Neutrophil (primary cell): ENCODE measurements at regions not wholly inside any gene's neighbourhood (a gene's known extent, or its start where the extent isn't known, plus 50 kb on each side); places are given as distances from the start of the nearest gene placed in this dataset.

Source experiments
- H3K27ac ChIP-seq: fragments of 200-600 bp; sonication (generic); 2 replicates; pipeline ENCODE4 v1.5.1; 2016; ENCODE audit warnings: mild to moderate bottlenecking, moderate library complexity
- H3K27me3 ChIP-seq: fragments of 200-600 bp; sonication (generic); 2 replicates; pipeline ENCODE4 v1.6.0; 2016; ENCODE audit warnings: mild to moderate bottlenecking
- H3K36me3 ChIP-seq: fragments of 200-600 bp; sonication (generic); 2 replicates; pipeline ENCODE4 v1.5.1; 2017
- H3K4me1 ChIP-seq, 2 experiments: fragments of 200-600 bp in 1 of 2; sonication (generic) in 1 of 2; 1 replicate in 1 of 2; 2 replicates in 1 of 2; pipeline versions ENCODE4 v1.5.1 to v1.6.1; 2013 to 2016; ENCODE audit warnings: low read depth in 1 of 2, low read length in 1 of 2, mild to moderate bottlenecking in 1 of 2, moderate library complexity in 1 of 2; ENCODE audit not compliant: control insufficient read depth in 1 of 2, insufficient read depth in 1 of 2
- H3K4me3 ChIP-seq, 2 experiments: fragments of 200-600 bp in 1 of 2; sonication (generic) in 1 of 2; 1 replicate in 1 of 2; 2 replicates in 1 of 2; pipeline ENCODE4 v1.5.1; 2013 to 2016; ENCODE audit warnings: low read depth in 1 of 2, low read length in 1 of 2, mild to moderate bottlenecking in 1 of 2, moderate library complexity in 1 of 2
- H3K9me3 ChIP-seq: fragments of 200-600 bp; sonication (generic); 2 replicates; pipeline ENCODE4 v1.5.1; 2016
- TF ChIP-seq, protein P1 (sequence below): fragments of 200-600 bp; sonication (generic); IDR thresholded peaks from 2 replicates; pipeline ENCODE4 v1.5.1; 2016; ENCODE audit warnings: antibody characterized with exemption

DNA sequence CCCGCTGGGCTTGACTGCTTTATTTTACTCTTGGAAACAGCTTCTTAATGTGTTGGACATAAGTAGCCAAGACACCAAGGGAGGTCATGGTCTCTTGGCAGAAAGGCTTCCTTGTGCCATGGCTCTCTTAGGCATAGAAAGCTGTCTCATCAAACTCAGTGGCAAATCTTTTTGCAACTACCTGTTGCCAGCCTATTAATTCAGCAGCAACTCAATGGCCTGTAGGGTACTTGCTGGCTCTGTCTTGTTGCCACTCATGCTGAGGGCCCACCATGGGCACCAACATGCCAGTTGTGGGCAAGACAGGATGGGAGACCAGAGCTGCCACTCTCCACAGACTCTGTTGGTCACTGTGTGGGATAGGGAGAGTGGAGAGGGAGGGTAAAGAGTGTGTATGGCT, 1209.4 kb downstream of the UQCRFS1 start:
- H3K27ac ChIP-seq: no peak overlapping the region
- no peaks in the 10 kb centered on the region for H3K36me3 ChIP-seq
- no peaks in the 10 kb centered on the region for H3K27me3 ChIP-seq
- H3K4me1 ChIP-seq: no peaks in the 10 kb centered on the region
- no peak overlapping the region for H3K4me3 ChIP-seq
- no peaks in the 10 kb centered on the region for H3K9me3 ChIP-seq
- TF ChIP-seq, protein P1, sequence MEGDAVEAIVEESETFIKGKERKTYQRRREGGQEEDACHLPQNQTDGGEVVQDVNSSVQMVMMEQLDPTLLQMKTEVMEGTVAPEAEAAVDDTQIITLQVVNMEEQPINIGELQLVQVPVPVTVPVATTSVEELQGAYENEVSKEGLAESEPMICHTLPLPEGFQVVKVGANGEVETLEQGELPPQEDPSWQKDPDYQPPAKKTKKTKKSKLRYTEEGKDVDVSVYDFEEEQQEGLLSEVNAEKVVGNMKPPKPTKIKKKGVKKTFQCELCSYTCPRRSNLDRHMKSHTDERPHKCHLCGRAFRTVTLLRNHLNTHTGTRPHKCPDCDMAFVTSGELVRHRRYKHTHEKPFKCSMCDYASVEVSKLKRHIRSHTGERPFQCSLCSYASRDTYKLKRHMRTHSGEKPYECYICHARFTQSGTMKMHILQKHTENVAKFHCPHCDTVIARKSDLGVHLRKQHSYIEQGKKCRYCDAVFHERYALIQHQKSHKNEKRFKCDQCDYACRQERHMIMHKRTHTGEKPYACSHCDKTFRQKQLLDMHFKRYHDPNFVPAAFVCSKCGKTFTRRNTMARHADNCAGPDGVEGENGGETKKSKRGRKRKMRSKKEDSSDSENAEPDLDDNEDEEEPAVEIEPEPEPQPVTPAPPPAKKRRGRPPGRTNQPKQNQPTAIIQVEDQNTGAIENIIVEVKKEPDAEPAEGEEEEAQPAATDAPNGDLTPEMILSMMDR: no peak

DNA sequence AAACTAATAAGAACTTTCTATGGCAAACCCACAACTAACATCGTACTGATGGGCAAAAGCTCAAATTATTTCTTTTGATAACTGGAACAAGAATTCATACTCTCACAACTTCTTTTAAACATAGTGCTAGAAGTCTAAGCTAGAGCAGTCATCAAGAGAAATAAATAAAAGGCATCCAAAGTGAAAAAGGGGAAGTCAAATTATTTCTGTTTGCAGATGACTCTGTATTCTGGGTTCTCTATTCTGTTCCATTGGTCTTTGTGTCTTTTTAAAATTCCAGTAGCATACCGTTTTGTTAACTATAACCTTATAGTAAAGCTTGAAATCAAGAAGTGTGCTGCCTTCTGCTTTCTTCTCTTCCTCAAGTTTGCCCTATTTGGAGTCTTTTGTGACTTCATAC, 1215.9 kb downstream of the UQCRFS1 start:
- Histone ChIP-seq H3K27ac (no peak overlapping the region), H3K27me3 (no peaks in the 10 kb centered on the region), H3K4me1 (no peaks in the 10 kb centered on the region), H3K36me3 (no peaks in the 10 kb centered on the region), H3K4me3 (no peak overlapping the region), H3K9me3 (no peaks in the 10 kb centered on the region)
- TF ChIP-seq, protein P1: no peak

DNA sequence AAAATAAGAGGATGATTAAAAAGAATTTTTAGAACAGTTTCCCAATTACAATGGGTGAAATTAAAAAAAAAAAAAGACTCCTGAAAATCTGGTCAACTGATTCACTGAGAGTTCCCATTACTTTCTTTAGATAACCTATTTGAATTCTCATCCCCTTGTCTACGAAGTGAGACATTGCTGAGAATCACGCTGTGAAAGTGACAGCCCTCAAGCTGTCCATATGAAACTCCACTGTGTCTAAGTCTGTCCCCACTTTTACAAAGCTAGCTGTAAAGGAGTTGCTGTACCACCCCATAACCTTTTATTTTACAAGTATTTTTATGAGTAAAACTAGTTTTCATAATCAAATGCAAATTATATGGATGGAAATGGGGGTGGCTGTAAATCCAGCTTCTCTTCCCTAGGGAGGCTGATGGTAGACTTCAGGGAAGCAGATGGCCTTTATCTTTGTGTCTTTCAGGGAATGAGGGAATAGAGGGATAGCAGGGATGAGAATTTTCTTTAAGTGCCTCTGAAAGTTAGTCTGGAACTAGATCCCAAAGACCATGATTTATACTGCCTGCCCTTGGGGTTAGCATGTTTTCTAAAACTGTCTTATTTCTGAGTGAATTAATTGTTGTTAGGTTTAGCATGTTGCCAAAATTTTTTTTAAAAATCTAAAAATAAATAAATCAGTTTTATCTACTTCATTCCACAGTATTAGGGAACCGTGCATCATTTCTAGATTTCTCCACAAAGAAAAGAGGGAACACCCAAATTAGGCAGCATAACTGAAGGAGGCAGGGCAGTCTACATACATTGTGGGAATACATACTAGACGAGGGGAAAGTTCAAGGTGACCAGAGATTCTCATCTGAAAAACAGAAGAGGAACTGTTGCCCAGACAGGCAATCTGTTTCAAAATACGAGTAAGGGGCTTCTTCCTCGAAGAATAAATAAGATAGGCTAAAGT, 1219.1 kb downstream of the UQCRFS1 start:
- Histone ChIP-seq H3K36me3 (no peaks in the 10 kb centered on the region), H3K27me3 (no peaks in the 10 kb centered on the region), H3K4me3 (no peak overlapping the region), H3K9me3 (no peaks in the 10 kb centered on the region), H3K27ac (no peak overlapping the region), H3K4me1 (no peaks in the 10 kb centered on the region)
- TF ChIP-seq, protein P1: no peak

DNA sequence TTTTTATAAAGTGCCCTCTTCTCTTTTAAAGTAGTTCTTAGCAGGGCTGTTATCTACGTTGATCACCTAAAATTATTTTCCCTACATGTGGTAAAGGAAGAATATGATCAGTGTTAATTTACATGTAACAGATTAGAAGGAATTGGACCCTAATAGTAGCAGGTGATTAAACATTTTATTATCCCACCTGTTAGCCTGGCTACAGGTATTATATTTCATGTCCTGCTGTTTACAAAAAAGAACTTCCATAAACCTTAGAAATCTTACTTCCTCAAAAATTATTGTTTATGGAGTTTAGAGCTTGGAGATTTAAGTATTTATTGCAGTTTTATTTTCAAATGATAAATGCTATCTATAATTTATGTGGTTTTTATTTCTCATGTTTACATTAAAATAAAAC, 1226.7 kb downstream of the UQCRFS1 start:
- Histone ChIP-seq H3K36me3 (no peaks in the 10 kb centered on the region), H3K4me1 (no peaks in the 10 kb centered on the region), H3K27me3 (no peaks in the 10 kb centered on the region), H3K9me3 (no peaks in the 10 kb centered on the region), H3K4me3 (no peak overlapping the region), H3K27ac (no peak overlapping the region)
- TF ChIP-seq, protein P1: no peak

DNA sequence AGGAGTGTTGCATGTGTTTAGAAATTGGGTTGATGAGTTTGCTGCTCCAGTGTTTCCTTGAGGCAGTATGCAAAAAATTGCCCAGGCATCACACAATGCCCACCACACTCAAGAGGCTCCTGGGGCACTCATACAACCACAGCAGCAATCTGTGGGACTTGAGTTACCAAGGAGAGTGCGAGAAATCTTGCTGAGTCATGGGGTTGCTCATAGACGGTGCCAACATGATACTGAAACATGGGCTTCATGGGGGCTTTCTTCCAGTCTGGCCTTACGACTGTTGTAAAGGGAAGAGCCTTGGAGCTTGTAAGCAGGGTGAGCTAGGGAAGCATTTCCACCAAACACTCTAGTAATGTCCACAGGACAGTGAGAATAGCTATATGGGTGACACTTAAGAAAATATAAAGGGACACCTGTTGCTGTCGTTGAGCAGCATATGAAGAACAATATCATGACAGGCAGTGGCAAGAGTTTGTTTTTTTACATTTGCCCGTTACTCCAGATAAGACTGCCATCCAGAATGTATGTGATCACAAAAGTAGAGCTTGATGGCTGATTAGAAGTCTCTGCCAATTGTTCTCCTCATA, 1237.4 kb downstream of the UQCRFS1 start:
- no peaks in the 10 kb centered on the region for H3K9me3 ChIP-seq
- no peak overlapping the region for H3K4me3 ChIP-seq
- no peak overlapping the region for H3K27ac ChIP-seq
- no peaks in the 10 kb centered on the region for H3K27me3 ChIP-seq
- no peaks in the 10 kb centered on the region for H3K4me1 ChIP-seq
- TF ChIP-seq, protein P1: no peak
- H3K36me3 ChIP-seq: no peaks in the 10 kb centered on the region
